DND-41 (cell line): ENCODE measurements at regions not wholly inside any gene's neighbourhood (a gene's known extent, or its start where the extent isn't known, plus 50 kb on each side); places are given as distances from the start of the nearest gene placed in this dataset.
"Not testable (repeated sequence)": the region's sequence is repeated elsewhere in the genome, so short reads cannot be mapped to it uniquely, and the experiment has no call there.

Source experiments
- ATAC-seq: fragments of 200-7000 bp; cut with Tn5 transposase; 3 replicates; pipeline ENCODE4 v1.9.1; 2021; ENCODE audit warnings: low read depth; ENCODE audit not compliant: insufficient read depth
- DNase-seq: peaks from one replicate; pipeline ENCODE4 v3.0.0-alpha.2; 2020
- H2AFZ ChIP-seq: 2 replicates; pipeline ENCODE4 v1.6.0; 2012; ENCODE audit warnings: low read depth, low read length
- H3K27ac ChIP-seq: 2 replicates; pipeline ENCODE4 v1.5.1; 2012; ENCODE audit warnings: low read length, inconsistent platforms
- H3K27me3 ChIP-seq: fragments of 200-600 bp; sonication (generic); 2 replicates; pipeline ENCODE4 v1.6.0; 2012; ENCODE audit warnings: low read length, mild to moderate bottlenecking, inconsistent platforms; ENCODE audit not compliant: insufficient read depth, poor library complexity
- H3K36me3 ChIP-seq: 2 replicates; pipeline ENCODE4 v1.5.1; 2012; ENCODE audit warnings: low read length, inconsistent platforms; ENCODE audit not compliant: insufficient read depth
- H3K4me1 ChIP-seq: 2 replicates; pipeline ENCODE4 v1.5.1; 2012; ENCODE audit warnings: mild to moderate bottlenecking, low read length; ENCODE audit not compliant: insufficient read depth
- H3K4me2 ChIP-seq: 2 replicates; pipeline ENCODE4 v1.6.0; 2012; ENCODE audit warnings: mild to moderate bottlenecking, moderate library complexity, low read length, inconsistent platforms; ENCODE audit not compliant: insufficient read depth
- H3K4me3 ChIP-seq, 2 experiments: fragments of 200-600 bp in 1 of 2; shearing (Covaris generic) in 1 of 2; 2 replicates each; pipeline ENCODE4 v1.5.1; 2012 to 2016; ENCODE audit warnings: inconsistent platforms in 2 of 2, low read length in 2 of 2, mild to moderate bottlenecking in 2 of 2, low read depth in 1 of 2, moderate library complexity in 1 of 2
- H3K79me2 ChIP-seq: 2 replicates; pipeline ENCODE4 v1.6.0; 2012; ENCODE audit warnings: low read length, inconsistent platforms; ENCODE audit not compliant: insufficient read depth
- H3K9ac ChIP-seq: 2 replicates; pipeline ENCODE4 v1.6.0; 2012; ENCODE audit warnings: low read depth, mild to moderate bottlenecking, inconsistent platforms, low read length, moderate library complexity
- H3K9me3 ChIP-seq: 2 replicates; pipeline ENCODE4 v1.5.1; 2012; ENCODE audit warnings: low read length, moderate library complexity, mild to moderate bottlenecking, inconsistent platforms; ENCODE audit not compliant: insufficient read depth, severe bottlenecking
- H4K20me1 ChIP-seq: 2 replicates; pipeline ENCODE4 v1.6.0; 2012; ENCODE audit warnings: low read length; ENCODE audit not compliant: insufficient read depth
- CTCF ChIP-seq: IDR thresholded peaks from 2 replicates; pipeline ENCODE4 v1.5.1; 2012; ENCODE audit warnings: borderline replicate concordance, low read length, moderate library complexity, mild to moderate bottlenecking; ENCODE audit not compliant: poor library complexity, severe bottlenecking; ENCODE audit errors: extremely low read depth
- EZH2 ChIP-seq: IDR thresholded peaks from 3 replicates; pipeline ENCODE4 v1.6.1; 2012; ENCODE audit warnings: borderline replicate concordance, low read depth, mild to moderate bottlenecking, moderate library complexity, low read length, inconsistent platforms; ENCODE audit not compliant: severe bottlenecking

- Histone ChIP-seq H3K27ac (no peak overlapping the region), H3K9ac (no peak overlapping the region), H4K20me1 (no peaks in the 10 kb centered on the region), H3K27me3 (no peaks in the 10 kb centered on the region), H3K4me2 (no peak overlapping the region), H2AFZ (no peak overlapping the region), H3K36me3 (no peaks in the 10 kb centered on the region), H3K9me3 (no peaks in the 10 kb centered on the region), H3K4me1 (no peaks in the 10 kb centered on the region), H3K4me3 (no peak overlapping the region), H3K79me2 (no peaks in the 10 kb centered on the region)
- TF ChIP-seq EZH2 (no peak), CTCF (no peak)
- no peak for ATAC-seq
- DNase-seq: no peak
These were observed 357.0 kb upstream of the AADAT start for GRCh38 chr4:170446782-170447181.

- H3K27me3 ChIP-seq, H3K79me2 ChIP-seq, H3K4me1 ChIP-seq, DNase-seq, H3K9ac ChIP-seq, H3K4me3 ChIP-seq, H3K9me3 ChIP-seq, ATAC-seq, H3K27ac ChIP-seq, H3K36me3 ChIP-seq, H2AFZ ChIP-seq, H3K4me2 ChIP-seq, H4K20me1 ChIP-seq: not testable (repeated sequence)
These were observed 351.4 kb upstream of the AADAT start for GRCh38 chr4:170441146-170441545.

GRCh38 chr4:170428929-170429328 lies 339.2 kb upstream of the AADAT start:
- Histone ChIP-seq H2AFZ (no peak overlapping the region), H3K9ac (no peak overlapping the region), H3K27ac (no peak overlapping the region), H3K4me1 (no peaks in the 10 kb centered on the region), H3K36me3 (no peaks in the 10 kb centered on the region), H3K4me2 (no peak overlapping the region), H3K79me2 (no peaks in the 10 kb centered on the region), H3K4me3 (no peak overlapping the region), H3K27me3 (no peaks in the 10 kb centered on the region), H4K20me1 (no peaks in the 10 kb centered on the region), H3K9me3 (no peaks in the 10 kb centered on the region)
- no peak for DNase-seq
- ATAC-seq: no peak
- no peak for TF ChIP-seq CTCF
- TF ChIP-seq EZH2: no peak

DNA sequence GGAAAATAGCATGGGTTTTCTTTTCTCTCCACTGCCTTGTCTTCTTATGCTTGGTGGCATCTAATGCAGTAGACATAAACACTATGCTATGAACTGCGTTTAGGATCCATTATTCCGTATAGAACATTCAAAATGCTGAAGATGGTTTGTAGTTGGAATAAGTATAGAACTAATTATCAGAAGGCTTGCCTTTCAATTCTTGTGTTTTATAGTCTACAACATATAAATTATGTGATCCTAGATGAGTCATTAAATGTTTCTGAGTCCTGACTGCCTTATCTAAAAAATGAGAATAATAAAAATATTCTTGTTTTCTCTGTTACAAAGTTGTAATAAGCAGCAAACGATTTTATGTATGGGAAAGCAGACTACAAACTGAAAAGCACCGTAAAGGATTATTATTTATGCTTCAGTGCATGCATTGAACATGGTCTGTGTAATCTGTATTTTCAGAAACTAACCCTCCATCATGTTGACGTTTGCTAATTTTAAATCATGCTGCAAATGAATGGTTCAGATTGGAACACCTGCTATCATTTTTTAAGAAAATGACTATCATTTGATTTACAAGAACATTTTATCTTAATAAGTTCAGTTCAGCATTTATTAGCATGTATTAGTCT lies 335.9 kb upstream of the AADAT start:
- H2AFZ ChIP-seq: no peak overlapping the region
- H3K4me2 ChIP-seq: no peak overlapping the region
- no peaks in the 10 kb centered on the region for H3K27me3 ChIP-seq
- no peaks in the 10 kb centered on the region for H3K4me1 ChIP-seq
- no peaks in the 10 kb centered on the region for H3K36me3 ChIP-seq
- TF ChIP-seq CTCF (no peak), EZH2 (no peak)
- H3K27ac ChIP-seq: no peak overlapping the region
- no peaks in the 10 kb centered on the region for H3K9me3 ChIP-seq
- H4K20me1 ChIP-seq: no peaks in the 10 kb centered on the region
- H3K9ac ChIP-seq: no peak overlapping the region
- H3K79me2 ChIP-seq: no peaks in the 10 kb centered on the region
- DNase-seq (no peak), ATAC-seq (no peak)
- H3K4me3 ChIP-seq: no peak overlapping the region
